Stimulated activated CD4-positive, alpha-beta T cell treated with anti-CD3 and anti-CD28 coated beads, Interleukin-1b, Interleukin-23, amount 100 ng/mL, for 4 hours (primary cell): ENCODE measurements at regions not wholly inside any gene's neighbourhood (a gene's known extent, or its start where the extent isn't known, plus 50 kb on each side); places are given as distances from the start of the nearest gene placed in this dataset.
"Not testable (repeated sequence)": the region's sequence is repeated elsewhere in the genome, so short reads cannot be mapped to it uniquely, and the experiment has no call there.

ENCODE experiments used
- DNase-seq, 2 donors: peaks; one replicate each; pipeline ENCODE4 v3.0.0-alpha.2; 2020; ENCODE audit warnings: low read depth in 2 of 2

DNA sequence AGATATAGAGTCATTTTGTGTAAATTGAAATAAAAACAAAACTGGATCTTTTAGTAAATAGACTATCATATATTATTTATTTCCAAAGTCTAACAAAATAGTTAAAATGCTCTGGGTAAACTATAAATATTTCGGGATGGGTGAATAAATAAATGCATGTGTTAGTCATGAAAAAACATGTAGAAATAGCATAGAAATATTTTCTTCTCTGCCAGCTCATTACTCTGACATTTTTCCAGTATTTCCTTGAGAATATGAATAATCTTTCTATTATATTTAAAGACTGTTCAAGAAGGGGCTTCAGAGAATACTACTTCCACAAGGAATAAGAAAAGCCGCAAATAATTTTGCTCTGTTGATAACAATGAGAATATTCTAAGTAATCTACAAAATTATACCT is 880.4 kb downstream of the TRIB2 start:
- no peak for DNase-seq

DNA sequence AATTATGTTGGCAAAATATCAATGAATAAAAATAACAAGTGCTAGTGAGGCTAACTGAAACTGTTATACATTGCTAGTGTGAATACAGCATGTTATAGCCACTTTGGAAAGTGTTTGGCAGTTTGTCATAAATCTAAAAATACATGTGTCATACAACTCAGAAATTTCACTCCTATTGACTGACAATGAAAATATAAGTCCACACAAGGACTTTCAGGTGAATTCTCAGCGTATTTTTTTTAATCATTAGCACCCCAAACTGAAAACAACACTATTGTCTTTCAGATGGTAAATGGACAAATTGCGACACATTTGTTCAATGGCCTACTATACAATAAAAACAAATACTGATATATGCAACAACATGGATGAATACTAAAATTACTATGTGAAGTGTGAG is 884.8 kb downstream of the TRIB2 start:
- no peak for DNase-seq

DNA sequence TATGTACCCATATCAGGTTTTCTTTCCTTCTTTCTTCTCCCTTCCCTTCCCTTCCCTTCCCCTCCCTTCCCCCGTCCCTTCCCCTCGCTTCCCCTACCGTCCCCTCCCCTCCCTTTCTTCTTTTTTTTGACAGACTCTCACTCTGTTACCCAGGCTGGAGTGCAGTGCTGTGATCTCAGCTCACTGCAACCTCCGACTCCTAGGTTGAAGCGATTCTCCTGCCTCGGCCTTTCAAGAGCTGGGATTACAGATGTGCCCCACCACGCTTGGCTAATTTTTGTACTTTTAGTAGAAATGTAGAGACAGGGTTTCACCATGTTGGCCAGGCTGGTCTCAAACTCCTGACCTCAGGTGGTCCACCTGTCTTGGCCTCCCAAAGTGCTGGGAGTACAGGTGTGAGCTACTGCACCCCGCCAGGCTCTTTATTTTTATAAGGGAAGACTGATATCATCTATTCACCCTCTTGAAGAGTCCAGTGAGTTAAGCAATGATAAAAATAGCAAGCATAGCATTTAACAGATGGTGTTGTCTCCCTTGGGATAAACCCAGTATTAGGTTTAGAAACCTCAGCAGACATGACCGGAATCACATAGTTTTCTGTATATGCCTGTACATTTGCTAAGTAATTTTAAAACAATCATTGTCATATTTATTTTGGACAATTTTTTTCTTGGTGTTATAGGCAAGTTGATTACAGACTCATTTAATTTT is 888.4 kb downstream of the TRIB2 start:
- DNase-seq, result no peak

DNA sequence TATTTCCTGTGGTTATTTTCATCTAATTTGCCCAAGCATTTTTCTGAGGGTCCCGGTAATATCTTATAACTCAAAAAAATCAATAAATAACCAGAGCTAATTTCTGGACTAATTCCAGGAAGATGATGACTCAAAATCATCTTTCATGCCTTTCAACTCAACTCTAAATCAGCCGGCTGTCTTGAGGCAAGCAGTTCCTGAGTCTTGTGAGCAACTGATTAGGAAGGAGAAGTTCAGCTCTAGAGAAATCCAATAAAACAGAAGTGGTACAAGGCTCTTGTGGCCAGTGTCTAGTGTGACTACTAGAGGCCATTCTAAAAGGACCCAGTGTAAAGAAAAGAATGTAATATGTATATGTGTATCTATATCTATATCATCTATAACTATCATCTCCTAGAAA is 890.4 kb downstream of the TRIB2 start:
- no peak for DNase-seq

DNA sequence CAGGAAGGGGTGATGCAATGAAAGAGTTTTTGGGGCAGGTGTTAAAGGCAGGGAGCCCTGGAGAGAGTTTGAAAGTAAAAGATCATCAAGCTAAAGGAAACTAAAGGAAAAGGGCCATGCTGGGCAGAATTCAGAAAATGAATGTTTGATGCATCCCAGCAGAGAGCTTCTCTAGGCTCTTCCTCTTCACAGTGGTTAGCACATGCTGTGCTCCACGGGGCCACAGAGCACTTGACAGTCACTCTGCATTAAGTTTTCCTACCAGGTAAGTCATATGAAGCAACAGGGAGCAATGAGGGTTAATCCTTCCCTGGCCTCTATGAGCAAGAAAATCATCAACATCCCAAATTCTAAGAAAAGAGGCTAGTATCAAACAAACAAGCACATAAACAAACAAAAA is 895.2 kb downstream of the TRIB2 start:
- DNase-seq, result no peak

DNA sequence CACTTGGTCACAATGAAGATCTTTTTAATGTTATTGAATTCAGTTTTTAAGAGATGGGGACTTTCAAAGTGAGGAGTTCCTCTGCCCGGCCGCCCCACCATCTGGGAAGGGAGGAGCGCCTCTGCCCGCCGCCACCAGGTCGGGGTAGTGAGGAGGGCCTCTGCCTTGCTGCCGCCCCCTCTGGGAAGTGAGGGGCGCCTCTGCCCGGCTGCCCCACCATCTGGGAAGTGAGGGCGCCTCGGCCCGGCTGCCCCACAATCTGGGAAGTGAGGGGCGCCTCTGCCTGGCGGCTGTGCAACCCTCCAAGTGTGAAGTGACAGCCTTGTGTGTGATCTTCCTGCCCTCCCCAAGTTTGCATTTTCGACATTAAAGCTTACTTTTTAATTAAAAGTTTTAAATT is 899.3 kb downstream of the TRIB2 start:
- DNase-seq, result no peak

DNA sequence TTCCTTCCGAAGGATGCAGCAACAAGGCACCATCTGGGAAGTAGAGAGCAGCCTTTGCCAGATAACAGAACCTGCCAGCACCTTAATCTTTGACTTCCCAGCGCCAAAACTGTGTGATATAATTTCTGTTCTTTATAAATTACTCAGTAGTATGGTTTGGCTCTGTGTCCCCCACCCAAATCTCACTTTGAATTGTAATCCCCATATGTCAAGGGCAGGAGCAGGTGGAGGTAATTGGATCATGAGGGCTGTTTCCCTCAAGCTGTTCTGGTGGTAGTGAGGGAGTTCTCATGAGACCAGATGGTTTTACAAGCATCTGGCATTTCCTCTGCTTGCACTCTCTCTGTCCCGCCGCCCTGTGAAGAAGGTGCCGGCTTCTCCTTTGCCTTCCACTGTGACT is 899.9 kb downstream of the TRIB2 start:
- no peak for DNase-seq

DNA sequence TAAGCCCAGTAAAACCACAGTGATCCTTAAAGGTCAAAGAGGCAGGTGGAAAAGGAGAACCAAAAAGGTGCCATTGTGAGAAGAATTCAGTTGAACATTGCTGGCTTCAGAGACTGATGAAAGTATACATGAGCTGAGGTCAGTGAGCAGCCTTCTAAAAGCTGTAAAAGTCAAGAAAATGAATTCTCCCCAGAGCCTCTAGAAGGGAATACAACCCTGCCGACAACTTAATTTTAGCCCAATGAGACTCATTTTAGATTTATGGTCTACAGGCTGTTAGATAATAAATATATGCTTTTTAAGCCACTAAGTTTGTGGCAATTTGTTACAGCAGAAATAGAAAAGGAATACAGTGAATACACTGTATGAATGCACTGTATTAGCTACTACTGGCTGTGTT is 911.4 kb downstream of the TRIB2 start:
- DNase-seq, result no peak

DNA sequence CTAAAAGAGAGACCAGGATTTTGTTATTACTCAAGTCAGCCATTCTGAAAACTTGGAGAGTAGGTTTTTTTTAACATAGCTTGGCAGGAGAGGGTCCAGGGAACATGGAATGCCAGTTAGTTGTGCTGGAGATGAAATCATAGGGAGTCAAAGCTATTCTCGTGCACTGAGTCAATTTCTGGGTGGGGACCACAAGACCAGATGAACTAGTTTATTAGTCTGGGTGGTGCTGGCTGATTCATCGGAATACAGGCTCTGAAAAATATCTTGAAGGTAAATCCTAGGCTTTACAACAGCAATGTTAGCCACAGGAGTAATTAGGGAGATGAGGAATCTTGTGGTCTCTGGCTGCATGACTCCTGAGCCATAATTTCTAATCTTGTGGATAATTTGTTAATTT is 921.4 kb downstream of the TRIB2 start:
- no peak for DNase-seq

DNA sequence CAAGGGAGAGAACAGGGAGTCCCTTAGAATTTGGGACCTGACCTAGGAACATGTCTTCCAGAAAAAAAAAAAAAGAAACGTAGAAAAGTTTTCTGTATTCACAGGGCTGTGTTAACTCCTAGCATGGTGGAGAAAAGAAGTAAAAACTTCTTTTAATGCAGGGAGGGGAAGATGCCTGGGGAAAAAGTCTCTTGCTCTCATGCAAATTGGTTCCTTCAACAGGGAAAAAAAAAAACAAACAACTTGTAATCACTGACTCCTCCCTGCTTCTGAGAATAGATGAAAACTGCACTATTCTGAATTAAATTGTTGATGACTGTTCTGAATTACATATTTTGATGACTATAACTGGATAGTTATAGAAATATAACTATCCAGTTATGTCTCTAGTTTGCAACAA is 933.2 kb downstream of the TRIB2 start:
- no peak for DNase-seq

DNA sequence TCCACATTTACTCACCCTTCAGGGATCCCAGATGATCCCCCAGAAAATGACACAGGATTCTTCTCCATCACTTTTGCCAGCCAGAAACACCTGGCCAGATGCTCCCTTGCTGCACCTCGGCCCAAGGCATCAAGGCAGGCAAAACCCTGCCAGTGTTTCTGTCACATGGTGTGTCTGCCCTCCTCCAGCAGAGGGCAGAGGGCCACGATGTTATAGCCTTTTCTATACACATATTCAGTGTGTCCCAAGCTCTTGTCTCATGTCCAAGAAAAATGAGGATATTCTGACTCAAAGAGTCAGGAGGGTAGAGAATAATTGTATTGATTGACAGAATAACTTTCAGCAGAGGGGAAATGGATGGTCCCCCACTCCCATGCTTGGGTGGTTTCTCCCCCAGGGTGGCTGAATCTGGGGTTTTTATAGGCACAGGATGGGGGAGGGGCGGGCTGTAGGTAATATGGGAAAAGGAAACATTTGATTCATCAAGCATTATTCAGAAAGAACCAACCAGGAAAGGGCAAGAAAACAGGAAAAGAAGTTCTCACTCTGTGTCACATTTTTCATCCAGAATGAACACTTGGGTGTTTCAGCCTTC is 933.9 kb downstream of the TRIB2 start:
- DNase-seq, result no peak

DNA sequence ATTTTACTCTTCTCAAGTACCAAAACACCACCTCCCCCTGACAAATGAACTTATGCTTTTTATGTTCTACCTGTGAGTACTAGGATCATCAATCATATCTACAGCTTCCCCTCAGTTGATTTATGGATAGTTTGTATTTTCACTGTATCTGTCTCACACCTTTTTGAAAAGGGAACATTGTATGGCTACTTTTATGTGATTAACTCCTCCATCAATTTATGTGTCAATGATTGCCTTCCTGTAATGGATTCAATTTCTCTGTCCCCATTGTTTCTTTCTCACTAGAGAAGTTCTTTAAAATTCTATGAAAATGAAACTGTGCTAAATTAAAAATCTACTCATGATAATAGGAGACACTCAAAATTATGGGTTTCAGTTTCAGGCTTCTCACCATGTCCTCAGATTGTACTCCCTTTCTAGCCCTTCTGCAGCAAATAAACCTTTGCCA is 935.0 kb downstream of the TRIB2 start:
- DNase-seq, result no peak

DNA sequence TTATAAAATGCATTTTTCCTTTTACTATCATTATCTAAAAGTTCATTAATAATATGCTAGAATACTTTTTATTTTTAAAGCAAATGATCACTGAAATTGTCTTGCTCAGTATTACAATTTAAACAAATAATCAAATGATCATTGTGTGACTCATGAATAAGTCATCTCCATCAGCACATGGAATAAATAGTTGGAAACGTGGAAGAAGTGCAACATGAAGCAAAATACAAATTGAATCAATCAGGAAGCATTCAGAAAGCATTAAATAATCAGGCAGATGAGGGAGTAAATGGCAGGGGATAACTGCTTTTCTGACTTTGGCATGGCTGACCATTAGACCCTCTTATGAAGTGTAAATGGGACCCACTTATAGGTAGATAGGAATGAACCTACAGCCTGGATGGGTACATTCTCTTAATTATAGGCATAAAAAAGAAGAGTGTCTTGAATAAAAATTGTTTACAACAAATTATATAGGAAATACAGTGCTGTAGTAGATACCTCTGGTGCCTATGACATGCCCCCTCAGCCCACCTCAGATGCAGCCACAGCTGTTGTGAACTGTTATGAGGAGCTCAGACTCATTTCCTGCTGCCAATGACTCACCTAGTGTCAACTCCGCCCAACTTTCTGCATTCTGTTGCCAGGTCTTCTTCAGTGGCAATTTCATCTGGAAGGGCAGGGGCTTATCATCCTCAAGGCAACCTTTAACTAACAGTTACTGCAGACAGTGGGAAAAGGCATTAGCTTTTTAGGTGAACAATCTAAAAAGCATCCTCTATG is 936.0 kb downstream of the TRIB2 start:
- no peak for DNase-seq

DNA sequence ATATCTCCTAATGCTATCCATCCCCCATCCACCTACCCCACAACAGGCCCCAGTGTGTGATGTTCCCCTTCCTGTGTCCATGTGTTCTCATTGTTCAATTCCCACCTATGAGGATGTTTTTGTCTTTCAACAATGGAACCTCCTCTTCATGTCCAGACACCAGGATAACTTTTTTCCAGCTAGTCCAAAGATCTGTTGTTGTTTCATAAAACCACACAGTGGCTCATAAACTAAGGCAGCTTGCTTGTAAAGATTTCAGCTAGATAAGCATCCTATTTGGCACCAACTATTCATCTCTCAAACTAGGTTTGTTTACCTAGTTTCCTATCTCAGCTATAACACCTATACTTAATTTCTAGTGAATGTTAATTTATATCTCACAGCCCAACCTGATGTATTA is 937.7 kb downstream of the TRIB2 start:
- DNase-seq, result no peak

DNA sequence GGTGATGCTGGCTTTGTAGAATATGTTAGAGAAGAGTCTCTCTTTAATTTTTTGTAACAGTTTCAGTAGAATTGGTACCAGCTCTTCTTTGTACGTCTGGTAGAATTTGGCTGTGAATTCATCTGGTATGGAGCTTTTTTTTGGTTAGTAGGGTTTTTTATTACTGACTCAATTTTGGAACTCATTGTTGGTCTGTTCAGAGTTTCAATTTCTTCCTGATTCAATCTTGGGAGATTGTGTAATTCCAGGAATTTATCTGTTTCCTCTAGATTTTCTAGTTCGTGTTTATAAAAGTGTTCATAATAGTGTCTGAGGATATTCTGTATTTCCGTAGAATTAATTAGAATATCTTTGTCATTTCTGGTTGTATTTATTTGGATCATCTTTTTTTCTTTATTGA is 943.5 kb downstream of the TRIB2 start:
- no peak for DNase-seq

DNA sequence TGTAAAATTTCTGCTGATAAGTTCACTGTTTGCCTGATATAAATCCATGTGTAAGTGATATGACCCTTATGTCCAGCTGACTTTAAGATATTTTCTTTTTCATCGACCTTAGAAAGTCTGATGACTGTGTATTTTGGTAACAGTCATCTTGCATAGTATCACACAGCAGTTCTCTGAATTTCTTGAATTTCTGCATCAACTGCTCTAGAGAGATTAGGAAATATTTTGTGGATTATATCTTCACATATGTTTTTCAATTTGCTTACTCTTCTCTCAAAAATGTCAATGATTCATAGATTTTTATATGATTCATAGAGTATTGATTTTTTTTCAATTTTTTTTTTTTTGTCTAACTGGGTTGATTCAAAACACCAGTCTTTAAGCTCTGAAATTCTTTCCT is 945.3 kb downstream of the TRIB2 start:
- DNase-seq, result no peak

DNA sequence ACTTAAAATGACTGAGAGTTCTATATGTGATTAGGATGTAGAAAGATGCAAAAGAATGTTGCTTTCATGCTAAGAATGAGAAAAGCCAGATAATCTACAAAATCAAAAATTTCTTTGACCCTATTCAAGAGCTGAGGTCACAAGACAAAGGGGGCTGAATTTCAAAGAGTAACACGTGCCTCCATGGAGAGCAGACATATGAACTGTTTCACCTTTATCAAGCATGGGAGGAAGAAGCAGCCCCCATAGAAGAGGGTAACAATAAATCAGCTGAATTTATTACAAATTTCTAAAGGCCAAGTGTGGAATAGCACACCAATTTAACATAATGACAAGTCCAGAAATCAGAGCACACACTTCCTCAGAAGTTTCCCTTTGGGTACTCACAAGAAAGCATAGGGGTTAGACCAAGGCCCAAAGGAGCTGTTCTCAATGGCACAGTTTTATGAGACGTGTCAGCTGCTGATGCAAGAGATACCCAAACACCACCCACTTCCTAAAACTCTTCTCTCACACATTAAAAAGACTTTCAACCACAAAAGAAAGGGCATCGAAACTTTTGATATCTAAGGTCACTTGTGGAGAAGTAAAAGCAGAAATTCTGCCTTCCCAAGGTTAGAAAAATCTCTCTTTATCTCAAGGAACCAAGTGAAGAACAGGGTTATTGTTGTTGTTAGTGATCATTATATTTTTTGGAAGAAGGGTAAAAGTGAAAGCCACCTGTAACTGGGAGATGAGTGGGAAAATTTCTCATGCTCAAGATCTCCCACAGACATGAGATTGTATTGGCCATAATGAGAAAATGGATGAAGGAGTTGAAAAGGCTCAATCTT is 950.1 kb downstream of the TRIB2 start:
- no peak for DNase-seq

DNA sequence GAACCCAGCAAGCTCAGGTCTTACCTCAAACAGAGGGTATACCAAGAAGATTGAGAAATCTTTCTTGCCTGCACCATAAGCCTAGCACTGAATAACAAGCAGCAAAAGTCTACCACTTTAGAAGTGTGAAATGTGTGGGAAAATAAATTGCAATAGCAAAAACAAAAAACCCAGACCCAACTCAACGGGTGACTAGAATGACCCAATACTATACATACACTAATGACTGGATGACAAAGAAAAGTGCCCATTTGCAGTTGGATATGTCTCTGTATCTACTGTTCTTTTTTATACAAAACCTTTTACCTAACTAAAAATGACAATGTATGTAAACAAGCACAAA is 950.6 kb downstream of the TRIB2 start:
- no peak for DNase-seq

DNA sequence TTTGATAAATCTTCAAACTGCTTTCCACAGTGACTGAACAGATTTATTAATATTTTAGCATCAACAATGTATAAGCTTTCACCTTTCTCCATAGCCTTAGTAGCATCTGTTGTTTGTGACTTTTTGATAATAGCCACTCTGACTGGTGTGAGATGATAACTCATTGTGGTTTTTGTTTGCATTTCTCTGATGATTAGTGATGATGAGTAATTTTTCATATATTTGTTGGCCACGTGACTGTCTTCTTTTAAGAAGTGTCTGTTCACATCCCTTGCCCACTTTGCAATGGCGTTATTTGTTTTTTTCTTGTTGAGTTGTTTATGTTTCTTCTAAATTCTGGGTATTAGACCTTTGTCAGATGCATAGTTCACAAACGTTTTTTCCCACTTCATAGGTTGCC is 952.9 kb downstream of the TRIB2 start:
- no peak for DNase-seq

DNA sequence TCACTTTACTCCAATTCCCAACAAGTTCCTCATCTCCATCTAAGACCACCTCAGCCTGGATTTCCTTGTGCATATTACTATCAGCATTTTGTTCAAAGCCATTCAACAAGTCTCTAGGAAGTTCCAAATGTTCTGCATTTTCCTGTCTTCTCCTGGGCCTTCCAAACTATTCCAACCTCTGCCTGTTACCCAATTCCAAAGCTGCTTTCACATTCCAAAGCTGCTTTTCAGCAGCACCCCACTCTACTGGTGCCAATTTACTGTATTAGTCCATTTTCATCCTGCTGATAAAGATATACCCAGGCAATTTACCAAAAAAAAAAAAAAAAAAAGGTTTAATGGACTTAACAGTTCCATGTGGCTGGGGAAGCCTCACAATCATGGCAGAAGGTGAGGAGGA is 957.1 kb downstream of the TRIB2 start:
- not testable (repeated sequence) for DNase-seq

DNA sequence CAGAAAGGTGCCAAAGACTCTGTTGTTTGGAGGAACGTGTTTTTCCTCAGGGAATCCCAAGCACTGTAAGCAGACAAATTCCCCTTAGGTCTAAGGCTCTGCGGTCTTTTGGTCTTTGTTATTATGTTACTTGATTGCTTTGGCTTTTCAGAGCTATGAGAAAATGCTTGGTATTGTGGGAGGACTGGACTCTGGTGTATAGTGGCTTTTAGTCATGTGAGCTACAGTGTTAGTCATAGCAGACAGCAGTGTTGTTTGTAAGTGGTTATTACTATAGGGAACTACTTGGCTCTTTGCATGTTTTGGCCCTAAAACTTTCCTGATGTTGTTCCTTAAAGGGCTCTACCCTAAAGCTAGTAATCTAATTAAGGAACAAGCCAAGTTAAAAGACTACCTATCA is 956.2 kb upstream of the LRATD1 start:
- no peak for DNase-seq

DNA sequence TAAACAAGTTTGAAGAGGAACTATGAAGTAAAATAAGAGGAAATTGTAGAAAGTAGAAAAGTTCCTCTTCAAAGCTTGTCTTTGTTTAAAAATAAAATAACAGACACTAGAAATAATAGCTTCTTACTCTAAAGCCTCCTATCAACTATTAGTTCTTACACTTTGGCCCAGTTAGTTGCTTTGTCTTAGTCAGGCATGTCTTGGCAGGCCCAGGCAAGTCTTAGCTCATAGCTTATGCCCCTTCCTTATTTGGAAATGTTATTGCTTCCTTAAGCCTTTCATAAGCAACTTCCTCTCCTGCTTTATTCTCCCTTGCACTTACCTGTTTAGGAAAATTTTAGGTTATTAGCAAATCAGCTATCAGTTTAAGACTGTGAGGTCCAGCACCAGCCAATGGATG is 950.6 kb upstream of the LRATD1 start:
- DNase-seq, result no peak
